AG04449 (cell line): ENCODE measurements at regions not wholly inside any gene's neighbourhood (a gene's known extent, or its start where the extent isn't known, plus 50 kb on each side); places are given as distances from the start of the nearest gene placed in this dataset.
"Not testable (repeated sequence)": the region's sequence is repeated elsewhere in the genome, so short reads cannot be mapped to it uniquely, and the experiment has no call there.

Source experiments
- CTCF ChIA-PET: fragments of 350-600 bp; formaldehyde crosslinking; extraction: SDS; loops from one replicate; lab custom pipeline; 2021; ENCODE audit warnings: antibody characterized with exemption; lab: Yijun Ruan, JAX
- POLR2A ChIA-PET: fragments of 400-600, 350-600 bp; formaldehyde crosslinking; extraction: SDS; loops from one replicate; lab custom pipeline; 2020; ENCODE audit warnings: antibody characterized with exemption, inconsistent platforms; lab: Yijun Ruan, JAX
- DNase-seq: peaks from one replicate; pipeline ENCODE4 v3.0.0-alpha.2; 2010; ENCODE audit warnings: low read depth, low spot score
- H3K4me3 ChIP-seq: 2 replicates; pipeline ENCODE4 v1.5.1; 2011; ENCODE audit warnings: low read depth, mild to moderate bottlenecking, control low read depth, low read length
- CTCF ChIP-seq: IDR thresholded peaks from one replicate; pipeline ENCODE4 v1.5.1; 2011; ENCODE audit warnings: mild to moderate bottlenecking, moderate library complexity, low read length, control low read depth, inconsistent platforms; ENCODE audit not compliant: insufficient read depth; ENCODE audit errors: missing control alignments

GRCh38 chr3:152641198-152641597 lies 193.7 kb upstream of the P2RY1 start:
- CTCF ChIA-PET, result no interaction called here
- POLR2A ChIA-PET, result no interaction called here
- no peak overlapping the region for H3K4me3 ChIP-seq
- no peak for DNase-seq
- no peak for TF ChIP-seq CTCF

- TF ChIP-seq CTCF, result no peak
- H3K4me3 ChIP-seq, result no peak overlapping the region
- CTCF ChIA-PET, result no interaction called here
- POLR2A ChIA-PET, result no interaction called here
- no peak for DNase-seq
Observed at GRCh38 chr3:152642658-152643057, 192.3 kb upstream of the P2RY1 start.

- DNase-seq, result no peak
- no peak overlapping the region for H3K4me3 ChIP-seq
- no peak for TF ChIP-seq CTCF
- POLR2A ChIA-PET, result no interaction called here
- CTCF ChIA-PET, result no interaction called here
Observed at GRCh38 chr3:152644478-152644877, 190.5 kb upstream of the P2RY1 start.

GRCh38 chr3:152646004-152646403 lies 188.9 kb upstream of the P2RY1 start:
- CTCF ChIA-PET, result no interaction called here
- TF ChIP-seq CTCF, result no peak
- no peak for DNase-seq
- POLR2A ChIA-PET, result no interaction called here
- no peak overlapping the region for H3K4me3 ChIP-seq

- H3K4me3 ChIP-seq, result no peak overlapping the region
- no peak for DNase-seq
- ChIA-PET POLR2A (no interaction called here), CTCF (no interaction called here)
- no peak for TF ChIP-seq CTCF
Observed at GRCh38 chr3:152650177-152650576, 184.8 kb upstream of the P2RY1 start.

GRCh38 chr3:152650923-152651322 lies 184.0 kb upstream of the P2RY1 start:
- H3K4me3 ChIP-seq, DNase-seq, POLR2A ChIA-PET, CTCF ChIA-PET: not testable (repeated sequence)

GRCh38 chr3:152656214-152656971 lies 178.5 kb upstream of the P2RY1 start:
- no peak for TF ChIP-seq CTCF
- H3K4me3 ChIP-seq, result no peak overlapping the region
- ChIA-PET POLR2A (no interaction called here), CTCF (no interaction called here)
- no peak for DNase-seq
